ENCODE measurements at regions not wholly inside any gene's neighbourhood (a gene's known extent, or its start where the extent isn't known, plus 50 kb on each side); places are given as distances from the start of the nearest gene placed in this dataset.
"Not testable (repeated sequence)": the region's sequence is repeated elsewhere in the genome, so short reads cannot be mapped to it uniquely, and the experiment has no call there.

DNA sequence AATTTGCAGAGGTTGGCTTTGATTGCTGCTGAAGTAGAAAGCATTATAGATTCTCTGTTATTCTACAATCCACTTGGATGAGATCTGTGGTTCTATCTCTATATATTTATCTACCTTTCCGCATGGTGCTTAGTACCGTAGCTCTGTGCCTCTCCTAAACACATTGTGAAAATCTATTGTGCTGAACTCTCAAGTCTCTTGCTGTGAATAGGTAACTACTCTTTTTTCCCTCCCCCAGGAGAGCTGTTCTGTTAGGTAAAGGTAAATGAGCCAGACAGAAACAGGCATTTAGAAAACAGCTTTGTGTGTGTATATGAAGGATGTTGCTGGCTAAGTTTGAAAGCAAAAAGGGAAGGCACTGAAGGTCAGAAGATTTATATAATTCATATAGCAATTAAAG lies 112.6 kb downstream of the BRMS1L start:
- DNase-seq (ENCODE audit: low spot score): no peak

DNA sequence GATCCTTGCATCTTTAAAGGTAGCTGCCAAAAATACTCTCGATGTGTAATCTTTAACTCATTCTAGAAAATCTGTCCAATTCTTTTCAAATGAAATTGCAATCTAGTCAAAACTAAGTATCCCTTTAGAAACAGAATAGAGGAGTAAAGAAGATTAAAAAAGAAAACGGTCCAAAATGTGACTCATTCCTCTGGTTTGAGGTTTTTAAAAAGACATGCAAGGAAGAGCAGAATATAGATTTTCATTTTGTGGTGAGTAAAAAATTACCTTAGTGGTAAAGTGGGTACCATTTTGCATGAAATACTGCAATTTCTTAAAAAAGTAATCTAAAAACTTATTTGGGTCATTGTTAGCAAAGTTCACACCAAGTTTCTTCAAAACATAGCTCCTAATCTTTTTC lies 108.4 kb downstream of the BRMS1L start:
- DNase-seq (ENCODE audit: low spot score): no peak

GRCh38 chr14:35932659-35933159 lies 106.6 kb downstream of the BRMS1L start:
- no peak for DNase-seq (ENCODE audit: low spot score)

DNA sequence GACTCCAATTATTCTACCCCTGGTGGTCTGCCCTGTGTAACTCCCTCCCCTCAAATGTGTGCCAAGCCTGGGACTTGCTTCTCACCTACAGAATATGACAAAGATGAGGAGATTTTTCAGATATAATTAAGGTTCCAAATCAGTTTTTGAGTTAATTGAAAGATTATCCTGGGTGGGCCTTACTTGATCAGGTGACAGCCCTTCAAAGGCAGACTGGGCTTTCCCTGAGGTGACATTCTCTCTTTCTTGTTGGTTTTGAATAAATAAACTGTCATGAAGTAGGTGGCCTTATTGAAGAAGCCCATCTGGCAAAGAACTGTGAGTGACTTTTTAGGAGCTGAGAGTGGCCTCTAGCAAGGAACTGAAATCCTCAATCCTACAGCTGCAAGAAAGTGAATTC lies 106.0 kb downstream of the BRMS1L start:
- DNase-seq (ENCODE audit: low spot score): no peak

DNA sequence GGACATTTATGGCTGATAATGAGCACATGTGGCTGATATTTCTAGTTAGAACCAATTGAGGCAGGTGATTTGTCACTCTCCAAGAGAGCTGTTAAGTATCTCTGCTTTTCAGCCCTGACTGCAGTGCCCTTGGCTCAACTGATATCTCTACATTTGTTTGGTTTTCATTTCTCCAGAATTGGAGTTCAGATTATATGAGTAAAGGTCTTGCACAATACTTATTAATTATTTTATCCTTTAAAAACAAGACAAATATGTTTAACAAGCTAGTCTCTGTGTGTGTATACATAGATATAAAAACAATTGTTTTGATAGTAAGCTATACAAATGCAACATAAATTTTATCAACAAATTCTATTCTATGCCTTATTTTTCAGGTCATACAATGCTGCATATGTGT lies 105.2 kb downstream of the BRMS1L start:
- DNase-seq (ENCODE audit: low spot score): no peak

DNA sequence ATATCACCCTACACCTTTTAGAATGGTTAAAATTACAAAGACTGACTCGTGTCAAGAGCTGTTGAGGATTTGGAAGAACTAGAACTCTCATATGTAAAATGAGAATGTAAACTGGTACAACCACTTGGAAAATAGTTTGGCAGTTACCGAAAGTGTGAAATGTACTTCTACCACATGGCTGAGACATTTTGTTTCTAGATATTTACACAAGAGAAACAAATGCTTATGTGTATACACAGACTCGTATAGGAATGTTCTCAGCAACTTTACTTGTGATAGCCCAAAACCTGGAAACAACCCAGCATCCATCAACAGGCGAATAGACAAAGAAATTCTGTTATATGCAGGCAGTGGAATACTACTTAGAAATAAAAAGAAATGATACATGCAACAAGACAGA lies 103.0 kb downstream of the BRMS1L start:
- no peak for DNase-seq (ENCODE audit: low spot score)

GRCh38 chr14:35927727-35928126 lies 101.6 kb downstream of the BRMS1L start:
- DNase-seq (ENCODE audit: low spot score): no peak

DNA sequence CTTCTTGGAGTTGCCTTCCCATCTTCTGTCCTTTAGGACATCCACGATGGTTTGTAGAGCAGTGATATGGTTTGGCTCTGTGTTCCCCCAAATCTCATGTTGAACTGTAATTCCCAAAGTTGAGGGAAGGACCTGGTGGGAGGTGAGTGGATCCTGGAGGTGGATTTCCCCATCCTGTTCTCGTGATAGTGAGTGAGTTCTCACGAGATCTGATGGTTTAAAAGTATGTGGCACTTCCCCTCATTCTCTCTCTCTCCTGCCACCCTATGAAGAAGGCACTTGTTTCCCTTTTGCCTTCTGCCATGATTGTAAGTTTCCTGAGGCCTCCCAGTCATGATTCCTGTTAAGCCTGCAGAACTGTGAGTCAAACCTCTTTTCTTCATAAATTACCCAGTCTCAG lies 99.2 kb downstream of the BRMS1L start:
- DNase-seq (ENCODE audit: low spot score): no peak

DNA sequence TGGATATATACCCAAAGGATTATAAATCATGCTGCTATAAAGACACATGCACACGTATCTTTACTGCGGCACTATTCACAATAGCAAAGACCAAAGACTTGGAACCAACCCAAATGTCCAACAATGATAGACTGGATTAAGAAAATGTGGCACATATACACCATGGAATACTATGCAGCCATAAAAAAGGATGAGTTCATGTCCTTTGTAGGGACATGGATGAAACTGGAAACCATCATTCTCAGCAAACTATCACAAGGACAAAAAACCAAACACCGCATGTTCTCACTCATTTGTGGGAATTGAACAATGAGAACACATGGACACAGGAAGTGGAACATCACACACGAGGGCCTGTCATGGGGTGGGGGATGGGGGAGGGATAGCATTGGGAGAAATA lies 96.5 kb downstream of the BRMS1L start:
- DNase-seq (ENCODE audit: low spot score): not testable (repeated sequence)

- DNase-seq (ENCODE audit: low spot score): no peak
Observed at GRCh38 chr14:35921745-35922144, 95.6 kb downstream of the BRMS1L start.

All from CD4-positive, alpha-beta T cell treated with Interleukin-15 for 4 hours (primary cell).